ENCODE measurements at regions not wholly inside any gene's neighbourhood (a gene's known extent, or its start where the extent isn't known, plus 50 kb on each side); places are given as distances from the start of the nearest gene placed in this dataset.

DNA sequence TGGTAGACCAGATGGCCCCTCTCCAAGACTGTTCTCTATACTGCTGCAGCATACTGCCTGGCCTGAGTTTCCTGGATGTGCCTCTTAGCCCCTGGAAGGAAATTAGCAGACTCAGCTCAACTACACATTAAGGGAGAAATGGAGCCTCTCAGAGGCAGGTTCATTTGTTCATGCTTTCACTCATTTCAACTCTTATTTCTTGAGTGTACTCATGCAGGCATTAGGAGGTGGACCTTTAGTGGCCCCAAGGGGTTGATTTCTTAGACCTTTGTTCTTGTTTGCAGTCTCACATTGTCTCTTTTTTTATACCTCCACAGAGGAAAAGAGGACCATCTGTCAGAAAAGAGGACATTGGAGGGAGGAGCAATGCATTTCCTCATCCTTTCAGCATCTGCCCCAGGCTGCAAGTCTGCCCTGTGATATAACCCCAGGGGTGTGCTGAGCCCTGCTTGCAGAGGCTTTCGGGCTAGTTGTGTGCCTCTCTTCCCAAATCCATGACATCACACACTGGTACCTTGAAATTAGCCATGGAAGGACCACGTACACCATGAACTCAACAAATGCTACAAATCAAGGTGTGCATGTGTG is 456.2 kb downstream of the CD83 start:
- TF ChIP-seq POLR2AphosphoS5 (IDR thresholded peaks at IDR 0.05; ENCODE audit: low read depth, low read length) (no peak), TAF1 (IDR thresholded peaks at IDR 0.05; ENCODE audit: borderline replicate concordance, insufficient read depth, low read length) (no peak), SIN3A (IDR thresholded peaks at IDR 0.05; ENCODE audit: borderline replicate concordance, insufficient read depth, low read length) (no peak), FOXP2 (optimal IDR thresholded peaks at IDR 0.05; ENCODE audit: borderline replicate concordance, extremely low read depth, extremely low read length, insufficient read depth) (no peak)
- TF ChIP-seq, protein P1, sequence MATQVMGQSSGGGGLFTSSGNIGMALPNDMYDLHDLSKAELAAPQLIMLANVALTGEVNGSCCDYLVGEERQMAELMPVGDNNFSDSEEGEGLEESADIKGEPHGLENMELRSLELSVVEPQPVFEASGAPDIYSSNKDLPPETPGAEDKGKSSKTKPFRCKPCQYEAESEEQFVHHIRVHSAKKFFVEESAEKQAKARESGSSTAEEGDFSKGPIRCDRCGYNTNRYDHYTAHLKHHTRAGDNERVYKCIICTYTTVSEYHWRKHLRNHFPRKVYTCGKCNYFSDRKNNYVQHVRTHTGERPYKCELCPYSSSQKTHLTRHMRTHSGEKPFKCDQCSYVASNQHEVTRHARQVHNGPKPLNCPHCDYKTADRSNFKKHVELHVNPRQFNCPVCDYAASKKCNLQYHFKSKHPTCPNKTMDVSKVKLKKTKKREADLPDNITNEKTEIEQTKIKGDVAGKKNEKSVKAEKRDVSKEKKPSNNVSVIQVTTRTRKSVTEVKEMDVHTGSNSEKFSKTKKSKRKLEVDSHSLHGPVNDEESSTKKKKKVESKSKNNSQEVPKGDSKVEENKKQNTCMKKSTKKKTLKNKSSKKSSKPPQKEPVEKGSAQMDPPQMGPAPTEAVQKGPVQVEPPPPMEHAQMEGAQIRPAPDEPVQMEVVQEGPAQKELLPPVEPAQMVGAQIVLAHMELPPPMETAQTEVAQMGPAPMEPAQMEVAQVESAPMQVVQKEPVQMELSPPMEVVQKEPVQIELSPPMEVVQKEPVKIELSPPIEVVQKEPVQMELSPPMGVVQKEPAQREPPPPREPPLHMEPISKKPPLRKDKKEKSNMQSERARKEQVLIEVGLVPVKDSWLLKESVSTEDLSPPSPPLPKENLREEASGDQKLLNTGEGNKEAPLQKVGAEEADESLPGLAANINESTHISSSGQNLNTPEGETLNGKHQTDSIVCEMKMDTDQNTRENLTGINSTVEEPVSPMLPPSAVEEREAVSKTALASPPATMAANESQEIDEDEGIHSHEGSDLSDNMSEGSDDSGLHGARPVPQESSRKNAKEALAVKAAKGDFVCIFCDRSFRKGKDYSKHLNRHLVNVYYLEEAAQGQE (IDR thresholded peaks at IDR 0.05; ENCODE audit: insufficient read depth in 1 of 2, low read depth in 2 of 2, low read length in 2 of 2), result no peak

DNA sequence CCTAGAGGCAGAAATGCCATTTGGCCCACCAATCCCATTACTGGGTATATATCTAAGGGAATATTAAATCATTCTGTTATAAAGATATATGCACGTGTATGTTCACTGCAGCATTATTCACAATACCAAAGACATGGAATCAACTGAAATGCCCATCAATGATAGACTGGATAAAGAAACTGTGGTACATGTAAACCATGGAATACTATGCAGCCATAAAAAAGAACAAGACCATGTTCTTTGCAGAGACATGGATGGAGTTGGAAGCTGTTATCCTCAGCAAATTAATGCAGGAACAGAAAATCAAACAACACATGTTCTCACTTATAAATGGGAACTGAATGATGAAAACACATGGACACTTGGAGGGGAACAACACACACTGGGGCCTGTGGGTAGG is 458.4 kb downstream of the CD83 start:
- TF ChIP-seq FOXP2 (optimal IDR thresholded peaks at IDR 0.05; ENCODE audit: borderline replicate concordance, extremely low read depth, extremely low read length, insufficient read depth) (no peak), SIN3A (IDR thresholded peaks at IDR 0.05; ENCODE audit: borderline replicate concordance, insufficient read depth, low read length) (no peak), TAF1 (IDR thresholded peaks at IDR 0.05; ENCODE audit: borderline replicate concordance, insufficient read depth, low read length) (no peak)
- TF ChIP-seq, protein P1 (IDR thresholded peaks at IDR 0.05; ENCODE audit: insufficient read depth in 1 of 2, low read depth in 2 of 2, low read length in 2 of 2), result no peak

DNA sequence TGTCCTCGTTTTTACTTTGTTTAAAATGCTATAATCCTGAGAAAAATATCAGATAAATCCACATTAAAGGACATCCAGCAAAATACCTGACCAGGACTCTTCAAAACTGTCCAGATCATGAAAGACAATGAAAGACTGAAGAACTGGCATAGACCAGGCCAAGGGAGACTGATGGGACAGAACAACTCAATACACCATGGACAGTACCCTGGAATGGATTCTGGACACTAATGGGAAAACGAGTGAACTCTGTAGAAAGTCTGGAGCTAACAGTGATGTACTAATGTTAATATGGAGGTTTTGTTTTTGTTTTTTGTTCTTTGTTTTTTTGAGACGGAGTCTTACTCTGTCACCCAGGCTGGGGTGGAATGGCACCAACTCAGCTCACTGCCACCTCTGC is 461.4 kb downstream of the CD83 start:
- TF ChIP-seq, protein P1 (IDR thresholded peaks at IDR 0.05; ENCODE audit: insufficient read depth in 1 of 2, low read depth in 2 of 2, low read length in 2 of 2), result peak in 1 of 2 experiments; percentile 77; a peak in 2 of 4 replicates
- TF ChIP-seq FOXP2 (optimal IDR thresholded peaks at IDR 0.05; ENCODE audit: borderline replicate concordance, extremely low read depth, extremely low read length, insufficient read depth), result no peak
- TF ChIP-seq TAF1 (IDR thresholded peaks at IDR 0.05; ENCODE audit: borderline replicate concordance, insufficient read depth, low read length), result no peak
- TF ChIP-seq SIN3A (IDR thresholded peaks at IDR 0.05; ENCODE audit: borderline replicate concordance, insufficient read depth, low read length), result no peak
- no peak for TF ChIP-seq POLR2AphosphoS5 (IDR thresholded peaks at IDR 0.05; ENCODE audit: low read depth, low read length)

DNA sequence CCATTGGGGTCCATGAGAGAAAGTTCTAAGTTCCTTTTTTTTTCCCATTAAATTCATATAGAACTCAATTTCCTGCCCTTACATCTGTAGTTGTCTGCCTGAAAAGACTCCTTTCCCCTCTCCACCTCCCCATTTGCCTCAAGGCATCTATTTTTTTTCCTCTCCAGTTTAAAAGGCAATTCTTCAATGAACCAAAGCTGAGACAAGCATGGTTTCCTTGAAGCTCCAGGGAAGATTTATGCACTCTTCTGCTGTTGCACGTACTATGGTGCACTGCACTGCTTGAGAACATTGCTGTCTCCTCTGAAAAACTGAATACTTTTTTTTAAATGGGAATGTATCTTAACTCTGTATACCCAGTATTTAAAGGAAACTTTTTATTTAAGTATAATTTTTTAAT is 465.2 kb downstream of the CD83 start:
- TF ChIP-seq, protein P1 (IDR thresholded peaks at IDR 0.05; ENCODE audit: insufficient read depth in 1 of 2, low read depth in 2 of 2, low read length in 2 of 2), result no peak
- TF ChIP-seq FOXP2 (optimal IDR thresholded peaks at IDR 0.05; ENCODE audit: borderline replicate concordance, extremely low read depth, extremely low read length, insufficient read depth), result no peak
- TF ChIP-seq SIN3A (IDR thresholded peaks at IDR 0.05; ENCODE audit: borderline replicate concordance, insufficient read depth, low read length), result no peak
- no peak for TF ChIP-seq POLR2AphosphoS5 (IDR thresholded peaks at IDR 0.05; ENCODE audit: low read depth, low read length)
- no peak for TF ChIP-seq TAF1 (IDR thresholded peaks at IDR 0.05; ENCODE audit: borderline replicate concordance, insufficient read depth, low read length)
